Erythroblast (primary cell): ENCODE measurements at regions not wholly inside any gene's neighbourhood (a gene's known extent, or its start where the extent isn't known, plus 50 kb on each side); places are given as distances from the start of the nearest gene placed in this dataset.

Experiments used
- DNase-seq, 2 experiments: peaks; one replicate each; lab custom pipeline; 2025; lab: John Stamatoyannopoulos, UW
- GATA1 ChIP-seq: IDR thresholded peaks from 2 replicates; pipeline ENCODE4 v1.6.1; 2011; ENCODE audit warnings: low read depth, mild to moderate bottlenecking, control low read depth, low read length, moderate library complexity
- POLR2A ChIP-seq: IDR thresholded peaks from 2 replicates; pipeline ENCODE4 v1.6.1; 2011; ENCODE audit warnings: mild to moderate bottlenecking, low read length

- TF ChIP-seq POLR2A (no peak), GATA1 (no peak)
Observed at GRCh38 chr12:116639765-116640164, 80.6 kb downstream of the MAP1LC3B2 start.

GRCh38 chr12:116638376-116638775 is 79.2 kb downstream of the MAP1LC3B2 start:
- DNase-seq, result no peak
- no peak for TF ChIP-seq POLR2A
- TF ChIP-seq GATA1, result no peak

More at GRCh38 chr12:116639765-116640164, 80.6 kb downstream of the MAP1LC3B2 start:
- DNase-seq, result no peak

- TF ChIP-seq GATA1 (no peak), POLR2A (no peak)
- no peak for DNase-seq
Observed at GRCh38 chr12:116637589-116638150, 78.5 kb downstream of the MAP1LC3B2 start.

DNA sequence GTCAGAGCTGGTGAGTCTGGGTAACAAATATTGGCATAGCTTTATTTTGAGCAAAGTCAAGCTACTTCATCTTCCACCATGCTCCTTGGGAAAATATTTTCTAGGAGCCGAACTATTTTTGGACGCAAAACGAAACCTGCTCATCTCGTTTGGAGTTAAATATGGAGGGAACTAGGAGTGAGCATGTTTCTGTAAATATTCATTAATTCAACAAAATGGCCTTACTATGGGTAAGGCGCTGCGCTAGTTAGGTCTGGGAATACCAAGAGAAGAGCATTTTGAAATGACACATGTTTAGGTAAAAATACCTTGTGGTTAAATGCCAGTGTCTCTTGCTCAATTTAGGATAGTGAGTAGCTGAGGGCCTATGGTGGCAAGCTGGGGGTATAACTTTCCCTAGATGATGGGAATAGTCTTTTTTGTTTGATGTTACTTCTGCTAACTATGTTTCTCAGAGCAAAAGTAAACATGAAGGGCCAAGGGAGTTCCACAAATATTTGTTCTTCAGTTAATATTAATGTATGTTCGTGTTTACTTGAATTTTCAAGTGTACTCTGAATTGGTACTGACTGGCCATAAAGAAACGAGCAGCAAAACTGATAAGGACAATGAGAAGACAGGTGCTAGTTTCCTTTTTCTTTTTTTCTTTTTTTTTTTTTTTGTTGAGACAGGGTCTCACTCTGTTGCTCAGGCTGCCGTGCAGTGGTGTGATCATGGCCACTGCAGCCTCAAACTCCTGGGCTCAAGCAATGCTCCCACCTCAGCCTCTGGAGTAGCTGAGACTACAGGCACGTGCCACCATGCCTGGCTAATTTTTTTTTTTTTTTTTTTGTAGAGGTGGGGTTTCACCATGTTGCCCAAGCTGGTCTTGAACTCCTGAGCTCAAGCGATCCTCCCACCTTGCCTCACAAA is 77.7 kb downstream of the MAP1LC3B2 start:
- no peak for TF ChIP-seq GATA1
- no peak for TF ChIP-seq POLR2A
- no peak for DNase-seq

DNA sequence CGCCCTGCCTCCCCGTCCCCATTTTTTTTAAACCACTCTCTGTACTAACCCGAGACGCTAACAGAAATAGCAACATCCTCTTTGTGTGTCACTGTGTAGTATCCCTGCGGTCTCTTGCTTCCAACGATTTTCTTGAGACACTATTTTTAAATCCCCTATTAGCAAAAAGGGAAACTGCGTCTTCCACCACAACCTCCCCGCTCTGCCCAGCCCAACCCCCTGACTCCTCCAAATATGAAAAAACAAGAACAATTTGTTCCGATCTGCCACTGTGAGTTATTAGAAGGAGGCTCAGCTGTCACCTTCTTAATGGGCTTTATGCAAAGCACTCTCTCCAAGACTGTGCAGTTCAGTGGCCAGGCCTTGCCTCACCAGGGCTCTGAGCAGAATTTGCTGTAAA is 76.3 kb downstream of the MAP1LC3B2 start:
- no peak for DNase-seq
- TF ChIP-seq GATA1, result no peak
- no peak for TF ChIP-seq POLR2A

DNA sequence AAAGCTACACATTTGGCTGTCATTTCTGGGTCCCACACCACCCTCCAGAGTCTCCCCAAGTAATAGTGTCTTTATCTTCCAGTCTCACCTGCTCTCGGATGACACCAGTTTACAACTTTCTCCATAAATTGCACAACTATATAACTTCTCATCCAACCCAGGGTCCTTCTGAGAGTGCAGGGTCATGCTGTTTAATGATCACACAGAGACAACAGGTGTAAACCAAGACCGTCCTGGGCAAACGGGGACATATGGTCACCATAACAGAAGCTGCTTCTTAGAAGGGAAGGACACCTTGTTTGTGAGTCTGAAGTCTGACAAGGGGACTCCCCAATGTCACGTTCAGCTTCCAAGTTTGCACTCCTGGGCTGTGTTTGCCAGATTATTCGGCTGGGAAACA is 74.3 kb downstream of the MAP1LC3B2 start:
- TF ChIP-seq POLR2A (no peak), GATA1 (no peak)
- DNase-seq, result no peak

GRCh38 chr12:116631619-116632018 is 72.4 kb downstream of the MAP1LC3B2 start:
- no peak for TF ChIP-seq POLR2A
- no peak for TF ChIP-seq GATA1
- DNase-seq, result no peak

GRCh38 chr12:116630762-116631161 is 71.6 kb downstream of the MAP1LC3B2 start:
- no peak for TF ChIP-seq POLR2A
- no peak for TF ChIP-seq GATA1
- no peak for DNase-seq

DNA sequence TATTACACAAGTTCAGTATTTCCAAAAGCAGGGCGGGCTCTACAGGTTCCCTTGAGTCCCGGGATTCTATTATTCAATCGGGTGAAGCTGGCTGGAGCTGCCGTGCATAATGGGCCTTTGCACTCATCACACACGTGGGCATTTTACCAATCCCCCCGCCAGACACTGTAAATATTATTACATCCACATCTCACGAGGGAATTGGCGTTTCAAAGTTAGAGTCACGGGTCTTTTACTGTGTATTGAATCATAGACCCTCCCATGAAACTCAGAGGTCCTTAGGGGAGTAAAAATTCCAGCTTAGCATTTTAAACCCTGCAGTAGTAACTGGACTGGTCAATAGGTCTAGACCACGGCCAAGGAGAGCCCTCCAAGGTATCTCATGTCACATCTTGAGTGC is 70.3 kb downstream of the MAP1LC3B2 start:
- no peak for DNase-seq
- TF ChIP-seq POLR2A (no peak), GATA1 (no peak)

GRCh38 chr12:116628989-116629388 is 69.8 kb downstream of the MAP1LC3B2 start:
- no peak for DNase-seq
- no peak for TF ChIP-seq GATA1
- TF ChIP-seq POLR2A, result no peak

- no peak for DNase-seq
- TF ChIP-seq GATA1 (no peak), POLR2A (no peak)
Observed at GRCh38 chr12:116628450-116628793, 69.2 kb downstream of the MAP1LC3B2 start.
